ENCODE measurements at regions not wholly inside any gene's neighbourhood (a gene's known extent, or its start where the extent isn't known, plus 50 kb on each side); places are given as distances from the start of the nearest gene placed in this dataset.
"Not testable (repeated sequence)": the region's sequence is repeated elsewhere in the genome, so short reads cannot be mapped to it uniquely, and the experiment has no call there.

GRCh38 chr2:87293931-87294594 is 272.4 kb upstream of the PLGLB1 start:
- not testable (repeated sequence) for TF ChIP-seq CTCF, POLR2A (IDR thresholded peaks at IDR 0.05)

Data from right lobe of liver (tissue), 4 donors.